MV-4-11 (cell line): ENCODE measurements at regions not wholly inside any gene's neighbourhood (a gene's known extent, or its start where the extent isn't known, plus 50 kb on each side); places are given as distances from the start of the nearest gene placed in this dataset.

Experiments
- DNase-seq: peaks from one replicate; lab custom pipeline; 2025; lab: John Stamatoyannopoulos, UW

- no peak for DNase-seq
Observed at GRCh38 chr15:91741986-91742385, 111.5 kb upstream of the SLCO3A1 start.

- DNase-seq, result no peak
Observed at GRCh38 chr15:91751611-91752010, 101.9 kb upstream of the SLCO3A1 start.

- DNase-seq, result no peak
Observed at GRCh38 chr15:91752081-91752785, 101.3 kb upstream of the SLCO3A1 start.

GRCh38 chr15:91759560-91759959 lies 93.9 kb upstream of the SLCO3A1 start:
- DNase-seq, result no peak

GRCh38 chr15:91765660-91766059 lies 87.8 kb upstream of the SLCO3A1 start:
- DNase-seq, result no peak

- DNase-seq, result no peak
Observed at GRCh38 chr15:91769476-91769875, 84.0 kb upstream of the SLCO3A1 start.

GRCh38 chr15:91769894-91770293 lies 83.6 kb upstream of the SLCO3A1 start:
- peak; percentile 93 for DNase-seq

GRCh38 chr15:91776104-91776503 lies 77.4 kb upstream of the SLCO3A1 start:
- no peak for DNase-seq

GRCh38 chr15:91779960-91780359 lies 73.5 kb upstream of the SLCO3A1 start:
- no peak for DNase-seq

- DNase-seq, result peak; percentile 82
Observed at GRCh38 chr15:91780387-91780786, 73.1 kb upstream of the SLCO3A1 start.

GRCh38 chr15:91782221-91782620 lies 71.3 kb upstream of the SLCO3A1 start:
- peak; percentile 73 for DNase-seq

GRCh38 chr15:91783008-91783407 lies 70.5 kb upstream of the SLCO3A1 start:
- peak; percentile 12 for DNase-seq

GRCh38 chr15:91783451-91783850 lies 70.1 kb upstream of the SLCO3A1 start:
- DNase-seq, result no peak

- DNase-seq, result no peak
Observed at GRCh38 chr15:91784973-91785709, 68.4 kb upstream of the SLCO3A1 start.

- DNase-seq, result no peak
Observed at GRCh38 chr15:91787198-91787597, 66.3 kb upstream of the SLCO3A1 start.

- DNase-seq, result no peak
Observed at GRCh38 chr15:91789136-91789535, 64.4 kb upstream of the SLCO3A1 start.

- no peak for DNase-seq
Observed at GRCh38 chr15:91790836-91791235, 62.7 kb upstream of the SLCO3A1 start.

- DNase-seq, result no peak
Observed at GRCh38 chr15:91793771-91794170, 59.7 kb upstream of the SLCO3A1 start.

- DNase-seq, result no peak
Observed at GRCh38 chr15:91795235-91795634, 58.3 kb upstream of the SLCO3A1 start.

- no peak for DNase-seq
Observed at GRCh38 chr15:91801836-91802534, 51.5 kb upstream of the SLCO3A1 start.

- no peak for DNase-seq
Observed at GRCh38 chr15:91803260-91803659, 50.2 kb upstream of the SLCO3A1 start.
